DMS53 treated with DMSO at 0.1 percent for 48 hours (cell line): ENCODE measurements at regions not wholly inside any gene's neighbourhood (a gene's known extent, or its start where the extent isn't known, plus 50 kb on each side); places are given as distances from the start of the nearest gene placed in this dataset.

Experiments used
- DNase-seq: peaks from one replicate; lab custom pipeline; 2025; ENCODE audit not compliant: unreplicated experiment; lab: John Stamatoyannopoulos, UW

GRCh38 chr12:107567876-107568619, 117.6 kb upstream of the PWP1 start:
- no peak for DNase-seq

GRCh38 chr12:107568718-107569117, 116.9 kb upstream of the PWP1 start:
- DNase-seq, result no peak

GRCh38 chr12:107570721-107571120, 114.9 kb upstream of the PWP1 start:
- DNase-seq, result no peak

GRCh38 chr12:107571492-107571891, 114.1 kb upstream of the PWP1 start:
- DNase-seq, result no peak

- DNase-seq, result no peak
These were observed 110.9 kb upstream of the PWP1 start for GRCh38 chr12:107574691-107575090.

- DNase-seq, result no peak
These were observed 104.6 kb upstream of the PWP1 start for GRCh38 chr12:107580750-107581618.

- no peak for DNase-seq
These were observed 104.0 kb upstream of the PWP1 start for GRCh38 chr12:107581619-107582015.

- no peak for DNase-seq
These were observed 102.0 kb upstream of the PWP1 start for GRCh38 chr12:107583551-107583950.

GRCh38 chr12:107584563-107584962, 101.0 kb upstream of the PWP1 start:
- no peak for DNase-seq

GRCh38 chr12:107586256-107586970, 99.2 kb upstream of the PWP1 start:
- DNase-seq, result no peak

- DNase-seq, result no peak
These were observed 95.2 kb upstream of the PWP1 start for GRCh38 chr12:107590413-107590812.

- no peak for DNase-seq
These were observed 94.7 kb upstream of the PWP1 start for GRCh38 chr12:107590814-107591375.

- DNase-seq, result no peak
These were observed 91.8 kb upstream of the PWP1 start for GRCh38 chr12:107593713-107594381.

GRCh38 chr12:107594995-107595394, 90.6 kb upstream of the PWP1 start:
- DNase-seq, result no peak

- no peak for DNase-seq
These were observed 87.7 kb upstream of the PWP1 start for GRCh38 chr12:107597695-107598410.

- no peak for DNase-seq
These were observed 86.7 kb upstream of the PWP1 start for GRCh38 chr12:107598906-107599305.

GRCh38 chr12:107600581-107601144, 84.9 kb upstream of the PWP1 start:
- no peak for DNase-seq

GRCh38 chr12:107602446-107602845, 83.2 kb upstream of the PWP1 start:
- DNase-seq, result no peak

GRCh38 chr12:107605293-107605692, 80.3 kb upstream of the PWP1 start:
- DNase-seq, result no peak
